WI38 (cell line): ENCODE measurements at regions not wholly inside any gene's neighbourhood (a gene's known extent, or its start where the extent isn't known, plus 50 kb on each side); places are given as distances from the start of the nearest gene placed in this dataset.
"Not testable (repeated sequence)": the region's sequence is repeated elsewhere in the genome, so short reads cannot be mapped to it uniquely, and the experiment has no call there.

ENCODE experiments used
- H3K4me3 ChIP-seq: 2 replicates; pipeline ENCODE4 v1.5.1; 2011; ENCODE audit warnings: low read depth, mild to moderate bottlenecking, control low read depth, low read length
- CTCF ChIP-seq: IDR thresholded peaks from 2 replicates; pipeline ENCODE4 v1.5.1; 2012; ENCODE audit warnings: low read depth, mild to moderate bottlenecking, control low read depth, low read length

- no peak for TF ChIP-seq CTCF
- H3K4me3 ChIP-seq = no peak overlapping the region
Observed at GRCh38 chr10:117492504-117492903, 50.0 kb upstream of the EMX2 start.

GRCh38 chr10:117488004-117488403, 54.5 kb upstream of the EMX2 start:
- TF ChIP-seq CTCF = no peak
- no peak overlapping the region for H3K4me3 ChIP-seq

- TF ChIP-seq CTCF = no peak
- H3K4me3 ChIP-seq = no peak overlapping the region
Observed at GRCh38 chr10:117486606-117487005, 55.9 kb upstream of the EMX2 start.

GRCh38 chr10:117483056-117483590, 59.4 kb upstream of the EMX2 start:
- TF ChIP-seq CTCF = no peak
- H3K4me3 ChIP-seq = no peak overlapping the region

GRCh38 chr10:117481011-117481410, 61.5 kb upstream of the EMX2 start:
- not testable (repeated sequence) for H3K4me3 ChIP-seq

- no peak for TF ChIP-seq CTCF
Observed at GRCh38 chr10:117480097-117480496, 62.4 kb upstream of the EMX2 start.

GRCh38 chr10:117477961-117478670, 64.4 kb upstream of the EMX2 start:
- TF ChIP-seq CTCF = no peak

More at GRCh38 chr10:117480097-117480496, 62.4 kb upstream of the EMX2 start:
- H3K4me3 ChIP-seq = no peak overlapping the region

More at GRCh38 chr10:117477961-117478670, 64.4 kb upstream of the EMX2 start:
- no peak overlapping the region for H3K4me3 ChIP-seq
